ENCODE measurements at regions not wholly inside any gene's neighbourhood (a gene's known extent, or its start where the extent isn't known, plus 50 kb on each side); places are given as distances from the start of the nearest gene placed in this dataset.
"Not testable (repeated sequence)": the region's sequence is repeated elsewhere in the genome, so short reads cannot be mapped to it uniquely, and the experiment has no call there.

DNA sequence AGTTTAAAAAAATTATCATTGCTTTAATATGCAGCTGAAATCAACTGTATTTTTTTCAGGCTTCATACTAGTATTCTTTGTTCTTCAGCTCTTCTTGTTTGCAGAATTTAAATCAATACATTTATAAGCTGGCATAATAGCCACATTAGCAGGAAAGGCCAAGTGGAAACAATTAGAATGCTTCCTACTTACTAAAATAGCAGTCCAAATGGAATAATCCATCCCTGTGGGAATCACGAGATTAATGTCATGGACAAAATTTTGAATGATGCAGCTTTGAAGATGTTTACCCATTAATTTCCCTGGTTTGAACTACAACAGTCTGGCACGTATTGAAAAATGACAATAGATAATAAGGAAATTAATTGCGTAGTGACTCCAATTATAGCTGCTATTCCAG is 2650.8 kb downstream of the PCDH9 start:
- Histone ChIP-seq H3K9ac (no peak overlapping the region), H3K4me1 (no peaks in the 10 kb centered on the region), H3K4me2 (ENCODE audit: low read length) (no peak overlapping the region), H3K4me3 (ENCODE audit: low read depth, low read length) (no peak overlapping the region), H3K27ac (no peak overlapping the region), H3K36me3 (ENCODE audit: control insufficient read depth, insufficient read depth, low read length) (no peaks in the 10 kb centered on the region), H3K27me3 (ENCODE audit: control insufficient read depth, insufficient read depth, low read length) (no peaks in the 10 kb centered on the region), H3K9me3 (ENCODE audit: control insufficient read depth, low read length) (no peaks in the 10 kb centered on the region), H3K79me2 (no peaks in the 10 kb centered on the region), H2AFZ (no peak overlapping the region)
- TF ChIP-seq, protein P1, sequence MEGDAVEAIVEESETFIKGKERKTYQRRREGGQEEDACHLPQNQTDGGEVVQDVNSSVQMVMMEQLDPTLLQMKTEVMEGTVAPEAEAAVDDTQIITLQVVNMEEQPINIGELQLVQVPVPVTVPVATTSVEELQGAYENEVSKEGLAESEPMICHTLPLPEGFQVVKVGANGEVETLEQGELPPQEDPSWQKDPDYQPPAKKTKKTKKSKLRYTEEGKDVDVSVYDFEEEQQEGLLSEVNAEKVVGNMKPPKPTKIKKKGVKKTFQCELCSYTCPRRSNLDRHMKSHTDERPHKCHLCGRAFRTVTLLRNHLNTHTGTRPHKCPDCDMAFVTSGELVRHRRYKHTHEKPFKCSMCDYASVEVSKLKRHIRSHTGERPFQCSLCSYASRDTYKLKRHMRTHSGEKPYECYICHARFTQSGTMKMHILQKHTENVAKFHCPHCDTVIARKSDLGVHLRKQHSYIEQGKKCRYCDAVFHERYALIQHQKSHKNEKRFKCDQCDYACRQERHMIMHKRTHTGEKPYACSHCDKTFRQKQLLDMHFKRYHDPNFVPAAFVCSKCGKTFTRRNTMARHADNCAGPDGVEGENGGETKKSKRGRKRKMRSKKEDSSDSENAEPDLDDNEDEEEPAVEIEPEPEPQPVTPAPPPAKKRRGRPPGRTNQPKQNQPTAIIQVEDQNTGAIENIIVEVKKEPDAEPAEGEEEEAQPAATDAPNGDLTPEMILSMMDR (IDR thresholded peaks at IDR 0.05), result no peak

DNA sequence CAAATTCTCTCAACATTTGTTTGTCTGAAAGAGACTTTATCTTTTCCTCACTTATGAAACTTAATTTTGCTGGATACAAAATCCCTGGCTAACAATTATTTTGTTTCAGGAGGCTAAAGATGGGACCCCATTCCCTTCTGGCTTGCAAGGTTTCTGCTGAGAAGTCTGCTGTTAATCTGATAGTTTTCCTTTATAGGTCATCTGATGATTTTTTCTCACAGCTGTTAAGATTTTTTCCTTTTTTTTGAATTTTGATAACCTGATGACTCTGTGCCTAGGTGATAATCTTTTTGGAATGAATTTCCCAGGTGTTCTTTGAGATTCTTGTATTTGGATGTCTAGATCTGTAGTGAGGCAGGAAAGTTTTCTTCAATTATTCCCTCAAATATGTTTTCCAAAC is 2661.4 kb downstream of the PCDH9 start:
- H3K4me3 ChIP-seq (ENCODE audit: low read depth, low read length), result no peak overlapping the region
- TF ChIP-seq, protein P1 (IDR thresholded peaks at IDR 0.05), result no peak
- no peak overlapping the region for H3K9ac ChIP-seq
- H3K36me3 ChIP-seq (ENCODE audit: control insufficient read depth, insufficient read depth, low read length), result no peaks in the 10 kb centered on the region
- H3K27me3 ChIP-seq (ENCODE audit: control insufficient read depth, insufficient read depth, low read length), result no peaks in the 10 kb centered on the region
- H3K4me2 ChIP-seq (ENCODE audit: low read length), result no peak overlapping the region
- no peaks in the 10 kb centered on the region for H3K4me1 ChIP-seq
- no peaks in the 10 kb centered on the region for H3K79me2 ChIP-seq
- H3K9me3 ChIP-seq (ENCODE audit: control insufficient read depth, low read length), result no peaks in the 10 kb centered on the region
- H2AFZ ChIP-seq, result no peak overlapping the region
- no peak overlapping the region for H3K27ac ChIP-seq

DNA sequence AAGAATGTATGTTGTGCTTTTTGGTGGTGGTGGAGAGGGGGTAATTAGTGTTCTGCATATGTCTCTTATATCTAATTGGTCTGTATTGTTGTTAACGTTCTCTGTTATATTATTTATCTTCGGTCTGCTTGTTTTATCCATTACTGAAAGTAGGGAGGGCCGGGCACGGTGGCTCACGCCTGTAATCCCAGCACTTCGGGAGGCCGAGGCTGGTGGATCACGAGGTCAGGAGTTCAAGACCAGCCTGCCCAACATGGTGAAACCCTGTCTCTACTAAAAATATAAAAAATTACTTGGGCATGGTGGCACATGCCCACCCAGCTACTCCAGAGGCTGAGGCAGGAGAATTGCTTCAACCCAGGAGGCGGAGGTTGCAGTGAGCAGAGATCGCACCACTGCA is 2672.1 kb downstream of the PCDH9 start:
- H3K4me3 ChIP-seq (ENCODE audit: low read depth, low read length); H3K36me3 ChIP-seq (ENCODE audit: control insufficient read depth, insufficient read depth, low read length); H3K9me3 ChIP-seq (ENCODE audit: control insufficient read depth, low read length); H3K27me3 ChIP-seq (ENCODE audit: control insufficient read depth, insufficient read depth, low read length); H3K9ac ChIP-seq; H3K4me2 ChIP-seq (ENCODE audit: low read length); H3K27ac ChIP-seq; H3K79me2 ChIP-seq; H3K4me1 ChIP-seq; H2AFZ ChIP-seq: not testable (repeated sequence)

DNA sequence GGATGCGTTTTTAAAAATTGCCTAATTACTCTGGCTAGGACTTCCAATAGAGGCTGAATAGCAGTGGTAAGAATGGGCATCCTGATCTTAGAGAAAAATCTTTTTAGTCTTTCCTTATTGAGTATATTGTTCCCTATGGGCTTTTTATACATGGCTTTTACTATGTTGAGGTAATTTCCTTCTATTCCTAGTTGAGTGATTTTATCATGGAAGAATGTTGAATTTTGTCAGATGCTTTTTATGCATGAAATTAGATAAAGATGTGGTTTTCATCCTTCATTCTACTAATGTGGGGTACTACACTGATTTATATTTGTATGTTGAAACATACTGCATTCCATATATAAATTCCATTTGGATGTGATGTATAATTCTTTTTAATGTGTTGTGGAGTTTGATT is 2673.8 kb downstream of the PCDH9 start:
- H3K27ac ChIP-seq, result no peak overlapping the region
- no peaks in the 10 kb centered on the region for H3K4me1 ChIP-seq
- no peaks in the 10 kb centered on the region for H3K9me3 ChIP-seq (ENCODE audit: control insufficient read depth, low read length)
- H3K4me3 ChIP-seq (ENCODE audit: low read depth, low read length), result no peak overlapping the region
- no peak overlapping the region for H2AFZ ChIP-seq
- H3K9ac ChIP-seq, result no peak overlapping the region
- H3K4me2 ChIP-seq (ENCODE audit: low read length), result no peak overlapping the region
- no peaks in the 10 kb centered on the region for H3K27me3 ChIP-seq (ENCODE audit: control insufficient read depth, insufficient read depth, low read length)
- TF ChIP-seq, protein P1 (IDR thresholded peaks at IDR 0.05), result no peak
- H3K36me3 ChIP-seq (ENCODE audit: control insufficient read depth, insufficient read depth, low read length), result no peaks in the 10 kb centered on the region
- H3K79me2 ChIP-seq, result no peaks in the 10 kb centered on the region

DNA sequence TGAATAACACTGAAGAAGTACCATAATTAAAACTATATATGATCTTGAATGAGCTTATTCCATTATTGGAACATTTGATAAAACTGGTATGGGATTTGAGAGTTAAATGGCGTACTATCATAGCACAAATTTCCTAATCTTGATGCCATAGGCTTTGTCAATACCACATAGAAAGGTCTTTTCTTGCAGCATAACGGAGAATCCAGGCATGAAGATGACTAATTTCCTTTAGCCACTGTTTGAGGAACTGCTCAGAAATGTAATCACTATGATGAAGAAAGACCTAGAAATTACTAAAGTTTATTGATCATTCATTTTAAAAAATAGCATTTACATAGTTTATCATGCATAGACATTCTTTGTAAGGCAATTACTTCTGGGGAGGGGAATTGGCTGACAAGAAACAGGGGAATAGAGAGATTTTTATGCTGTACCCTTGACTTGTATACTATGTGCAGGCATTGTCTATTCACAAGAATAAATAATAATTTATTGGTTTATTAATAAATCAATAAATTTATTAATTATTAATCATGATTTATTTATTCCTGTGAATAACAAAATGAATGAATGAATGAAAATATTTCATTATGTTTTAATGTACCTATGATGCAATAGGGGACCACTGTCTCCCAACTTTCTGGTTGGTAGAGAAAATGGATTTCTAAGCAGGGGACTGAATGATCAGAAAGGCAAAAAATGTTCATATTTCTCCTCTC is 2676.6 kb downstream of the PCDH9 start:
- Histone ChIP-seq H3K36me3 (ENCODE audit: control insufficient read depth, insufficient read depth, low read length) (no peaks in the 10 kb centered on the region), H3K9ac (no peak overlapping the region), H3K79me2 (no peaks in the 10 kb centered on the region), H2AFZ (no peak overlapping the region), H3K4me3 (ENCODE audit: low read depth, low read length) (no peak overlapping the region), H3K4me2 (ENCODE audit: low read length) (no peak overlapping the region), H3K4me1 (no peaks in the 10 kb centered on the region), H3K27ac (no peak overlapping the region), H3K27me3 (ENCODE audit: control insufficient read depth, insufficient read depth, low read length) (no peaks in the 10 kb centered on the region), H3K9me3 (ENCODE audit: control insufficient read depth, low read length) (no peaks in the 10 kb centered on the region)
- TF ChIP-seq, protein P1 (IDR thresholded peaks at IDR 0.05), result no peak

All from parathyroid adenoma (tissue), 2 donors.